GM19468 (cell line): ENCODE measurements at regions not wholly inside any gene's neighbourhood (a gene's known extent, or its start where the extent isn't known, plus 50 kb on each side); places are given as distances from the start of the nearest gene placed in this dataset.
"Not testable (repeated sequence)": the region's sequence is repeated elsewhere in the genome, so short reads cannot be mapped to it uniquely, and the experiment has no call there.

Experiments
- ATAC-seq: cut with Tn5 transposase; IDR thresholded peaks from one replicate; pipeline ENCODE4 v1.9.1; 2021; ENCODE audit warnings: mild to moderate bottlenecking, moderate library complexity, moderate number of reproducible peaks; ENCODE audit not compliant: unreplicated experiment; ENCODE audit errors: extremely low read depth

DNA sequence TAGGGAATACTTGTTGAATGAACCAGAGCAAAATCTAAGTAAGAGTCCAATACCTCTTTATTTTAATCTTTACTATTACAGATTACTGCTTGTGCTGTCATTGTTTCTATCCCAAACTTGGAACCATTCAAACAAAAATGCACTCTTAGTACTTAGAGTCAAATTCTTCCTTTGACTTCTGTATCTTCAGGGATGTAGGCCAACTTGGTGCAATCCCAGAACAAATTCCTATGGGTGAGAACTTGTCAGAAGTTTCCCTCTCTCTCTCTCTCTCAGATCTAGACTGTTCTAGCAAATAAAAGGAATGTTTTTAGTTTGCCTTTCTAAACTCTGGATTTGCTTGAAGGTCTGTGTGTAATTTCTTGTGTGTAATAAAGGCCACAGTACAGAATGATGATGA is 329.0 kb upstream of the TMTC4 start:
- no peak for ATAC-seq

DNA sequence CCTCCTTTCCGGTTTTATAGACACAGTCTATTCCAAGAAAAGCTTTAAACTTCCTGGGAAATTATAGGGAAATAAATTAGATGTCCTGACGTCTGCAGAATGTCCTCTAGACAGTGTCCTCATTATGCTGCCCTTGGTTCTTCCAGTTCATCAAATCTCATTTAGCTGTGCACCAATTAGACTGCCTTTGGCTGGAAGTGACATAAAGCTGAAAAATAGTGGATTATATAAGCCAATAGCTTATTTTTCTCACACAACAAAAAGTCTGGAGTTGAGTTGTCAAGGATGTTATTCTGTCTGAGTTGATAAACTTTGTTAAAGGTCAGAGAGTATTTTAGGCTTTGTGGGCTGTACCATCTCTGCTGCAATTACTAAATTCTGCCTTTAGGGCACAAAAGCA is 314.8 kb upstream of the TMTC4 start:
- no peak for ATAC-seq

DNA sequence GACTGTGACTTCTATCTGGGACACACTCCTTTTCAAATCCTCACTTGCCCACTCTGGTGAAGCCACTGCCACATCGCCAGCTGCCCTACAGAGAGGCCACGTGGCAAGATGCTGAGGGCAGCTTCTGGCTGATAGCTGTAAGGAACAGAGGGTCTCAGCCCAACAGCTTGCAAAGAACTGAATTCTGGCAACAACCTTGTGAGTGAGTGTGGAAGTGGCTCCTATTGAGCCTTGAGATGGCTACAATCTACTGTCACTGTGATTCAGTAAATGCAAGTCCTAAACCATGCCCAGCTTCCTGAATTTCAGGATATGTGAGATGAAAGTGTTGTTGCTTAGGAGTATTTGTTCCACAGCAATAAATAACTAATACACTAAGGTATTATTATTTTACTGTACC is 314.3 kb upstream of the TMTC4 start:
- ATAC-seq, result no peak

DNA sequence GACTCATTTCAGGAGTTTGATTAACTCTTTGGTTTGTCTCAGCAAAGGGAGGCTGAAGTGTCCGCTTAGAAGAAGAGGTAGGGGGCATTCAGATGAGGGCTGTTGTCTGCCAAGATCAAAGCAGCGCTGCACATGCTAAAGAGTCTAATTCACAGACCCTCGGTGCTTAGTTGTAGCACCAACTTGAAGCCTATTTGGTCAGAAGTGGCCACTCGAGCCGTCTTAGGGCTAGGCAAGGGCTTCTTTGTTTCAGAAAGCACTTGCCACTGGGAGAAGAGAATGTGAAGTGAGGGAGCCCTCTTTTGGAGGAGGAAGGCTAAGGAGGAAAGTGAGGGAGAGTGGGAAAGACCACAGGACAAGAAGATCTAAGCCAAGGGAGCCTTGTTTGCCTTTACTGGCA is 313.4 kb upstream of the TMTC4 start:
- no peak for ATAC-seq

DNA sequence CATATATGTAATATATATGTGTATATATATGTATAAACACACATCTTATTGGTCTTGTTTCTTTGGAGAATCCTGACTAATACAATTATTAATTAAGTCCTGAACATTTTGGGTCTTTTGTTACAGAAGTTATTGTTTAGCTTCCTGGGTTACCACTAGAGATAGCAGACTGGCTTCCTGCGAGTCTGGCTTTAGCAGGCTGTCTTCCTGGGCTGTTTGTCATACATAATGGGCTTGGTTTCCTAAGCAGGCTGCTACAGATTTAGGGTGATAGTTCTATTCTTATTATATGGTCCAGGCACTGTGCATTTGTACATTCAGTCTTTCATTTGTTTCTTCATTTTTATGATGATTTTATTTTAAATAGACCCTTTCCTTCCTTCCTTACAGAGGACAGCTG is 312.0 kb upstream of the TMTC4 start:
- no peak for ATAC-seq

DNA sequence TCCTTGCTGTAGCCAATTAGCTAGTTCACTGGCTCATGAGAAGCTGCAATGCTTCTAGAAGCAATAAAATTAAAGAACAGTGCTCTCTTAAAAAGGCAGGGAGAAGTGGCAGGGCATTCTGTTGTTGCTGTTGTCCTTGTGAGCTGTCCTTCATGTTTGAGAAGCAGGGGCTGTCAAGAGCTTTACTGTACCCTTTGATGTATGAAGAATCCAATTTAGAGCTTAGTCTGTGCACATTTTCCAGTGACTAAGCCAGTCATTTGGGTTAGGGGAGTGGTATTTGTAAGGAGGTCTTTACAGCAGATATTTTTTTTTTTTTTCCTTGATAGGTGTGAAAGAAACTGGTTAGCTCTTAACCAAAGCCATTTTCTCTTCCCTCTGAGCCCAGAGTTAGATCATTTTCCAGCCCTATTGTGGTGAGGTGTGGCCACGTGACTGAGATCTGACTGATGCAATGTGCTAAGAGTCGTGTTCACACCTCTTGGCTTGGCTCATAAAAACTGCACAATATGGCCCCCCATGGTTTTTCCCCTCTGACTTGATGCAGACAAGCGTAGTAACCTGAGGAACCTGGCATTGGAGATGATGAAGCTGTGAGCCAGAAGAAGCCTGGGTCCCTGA is 309.6 kb upstream of the TMTC4 start:
- no peak for ATAC-seq

DNA sequence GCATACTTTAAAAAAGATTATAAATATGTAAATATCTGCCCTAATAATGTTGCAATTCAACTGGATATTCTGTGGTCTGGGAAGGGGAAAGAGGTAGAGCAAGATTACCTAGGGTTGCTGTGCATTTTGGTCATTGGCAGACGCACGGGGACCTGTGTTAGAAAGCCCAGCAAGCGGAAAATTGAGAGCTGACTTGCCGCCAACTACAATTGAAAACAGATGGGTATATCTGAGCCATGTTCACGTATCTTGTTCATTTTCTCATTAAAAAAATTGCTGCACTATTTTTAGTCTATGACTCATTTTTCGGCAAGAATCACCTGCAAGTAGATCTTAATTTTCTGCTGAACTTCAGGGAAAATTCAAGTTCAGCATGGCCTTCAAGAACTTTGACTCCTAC is 308.5 kb upstream of the TMTC4 start:
- ATAC-seq, result no peak

DNA sequence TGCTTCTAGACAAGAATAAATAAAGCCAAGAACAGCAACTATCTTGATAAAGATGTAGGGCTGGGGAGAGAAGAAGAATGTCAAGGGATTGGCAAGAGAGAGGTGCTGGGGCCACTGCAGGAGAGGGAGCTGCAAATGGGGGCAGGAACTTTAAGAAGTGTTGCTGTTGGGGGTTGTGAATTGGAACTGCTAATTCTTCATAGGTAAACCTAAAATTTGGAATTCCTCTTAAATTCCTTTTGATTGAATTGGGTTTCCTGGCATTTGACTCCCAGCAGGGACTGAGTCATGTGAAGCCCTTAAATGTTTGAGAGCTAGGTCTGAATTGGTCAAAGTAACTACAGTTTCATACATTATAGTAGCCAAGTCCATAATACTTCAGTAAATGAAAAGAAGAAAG is 305.6 kb upstream of the TMTC4 start:
- no peak for ATAC-seq

DNA sequence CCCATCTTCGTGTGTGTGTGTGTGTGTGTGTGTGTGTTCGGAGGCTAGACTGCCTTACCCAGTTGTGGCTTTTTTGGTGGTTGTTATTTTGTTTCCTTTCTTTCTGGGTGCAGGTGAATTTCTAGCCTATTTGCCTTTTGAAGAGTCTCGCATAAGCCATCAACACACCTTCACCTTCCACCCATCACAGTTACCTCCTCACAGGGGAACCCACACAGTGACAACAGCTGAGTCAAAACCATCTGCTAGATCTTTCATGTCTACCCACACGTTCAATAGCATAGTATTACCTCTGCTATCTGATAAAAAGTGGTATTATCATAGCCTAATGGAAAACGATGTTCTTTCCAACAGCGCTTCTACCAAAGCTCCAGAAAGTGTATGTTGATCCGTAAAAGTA is 303.2 kb upstream of the TMTC4 start:
- ATAC-seq, result no peak

DNA sequence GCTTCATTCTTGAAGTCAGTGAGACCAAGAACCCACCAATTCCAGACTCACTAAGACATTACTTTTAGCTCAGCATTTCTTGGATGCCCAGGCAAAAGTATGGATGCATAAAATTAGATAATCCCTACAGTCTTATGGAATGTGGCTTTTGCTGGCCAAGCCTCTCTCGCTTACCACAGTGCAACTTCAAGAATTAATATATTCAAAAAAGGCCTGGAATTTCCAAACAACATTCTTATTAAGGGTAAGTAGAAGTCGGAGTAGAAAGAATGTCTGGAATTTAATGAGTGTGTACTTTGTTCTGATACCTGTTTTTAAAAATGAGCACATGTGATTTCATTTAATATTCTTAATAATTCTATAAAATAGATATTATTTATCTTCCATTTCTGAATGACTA is 302.4 kb upstream of the TMTC4 start:
- no peak for ATAC-seq

DNA sequence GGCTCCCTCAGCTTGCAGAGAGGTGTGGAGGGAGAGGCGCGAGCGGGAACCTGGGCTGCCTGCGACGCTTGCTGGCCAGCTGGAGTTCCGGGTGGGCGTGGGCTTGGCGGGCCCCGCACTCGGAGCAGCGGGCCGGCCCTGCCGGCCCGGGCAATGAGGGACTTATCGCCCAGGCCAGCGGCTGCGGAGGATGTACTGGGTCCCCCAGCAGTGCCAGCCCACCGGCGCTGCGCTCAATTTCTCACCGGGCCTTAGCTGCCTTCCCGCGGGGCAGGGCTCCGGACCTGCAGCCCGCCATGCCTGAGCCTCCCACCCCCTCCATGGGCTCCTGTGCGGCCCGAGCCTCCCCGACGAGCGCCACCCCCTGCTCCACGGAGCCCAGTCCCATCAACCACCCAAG is 301.1 kb upstream of the TMTC4 start:
- not testable (repeated sequence) for ATAC-seq

DNA sequence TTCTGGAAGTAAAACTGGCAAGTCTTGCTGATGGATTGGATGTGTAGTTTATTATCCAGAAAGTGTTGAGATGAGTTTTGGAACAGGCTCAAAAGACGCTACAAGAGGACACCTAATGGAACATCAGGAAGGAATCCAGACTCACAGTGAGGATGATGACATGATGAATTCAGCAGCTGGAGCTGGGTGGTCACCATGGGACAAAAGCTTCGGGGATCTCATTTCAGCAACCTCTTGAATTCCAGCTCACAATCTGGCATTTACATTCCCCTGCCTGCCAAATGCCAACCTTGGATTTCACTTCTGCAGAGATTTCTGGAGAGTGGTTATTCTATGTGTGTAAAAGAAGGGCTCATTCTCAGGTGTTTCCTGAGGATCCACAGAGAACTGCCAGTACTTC is 288.0 kb upstream of the TMTC4 start:
- no peak for ATAC-seq

DNA sequence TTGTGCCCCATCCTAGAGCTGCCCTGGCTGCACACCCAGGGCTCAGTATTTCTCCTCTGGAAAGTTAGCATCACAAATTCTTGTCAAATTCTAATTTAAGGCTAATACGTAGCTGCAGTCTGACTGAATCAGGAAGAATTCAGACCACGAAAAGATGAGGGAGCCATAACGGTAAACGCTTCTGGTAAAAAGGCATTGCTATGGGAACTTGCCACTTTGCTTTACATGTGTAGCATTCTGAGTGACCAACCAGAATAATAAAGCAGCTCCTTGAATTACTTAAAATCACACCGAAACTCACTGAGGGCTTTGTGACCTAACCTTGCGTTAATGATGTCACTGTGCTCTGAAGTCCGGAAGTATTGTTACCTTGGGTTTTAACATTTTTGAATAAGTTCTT is 286.6 kb upstream of the TMTC4 start:
- no peak for ATAC-seq

DNA sequence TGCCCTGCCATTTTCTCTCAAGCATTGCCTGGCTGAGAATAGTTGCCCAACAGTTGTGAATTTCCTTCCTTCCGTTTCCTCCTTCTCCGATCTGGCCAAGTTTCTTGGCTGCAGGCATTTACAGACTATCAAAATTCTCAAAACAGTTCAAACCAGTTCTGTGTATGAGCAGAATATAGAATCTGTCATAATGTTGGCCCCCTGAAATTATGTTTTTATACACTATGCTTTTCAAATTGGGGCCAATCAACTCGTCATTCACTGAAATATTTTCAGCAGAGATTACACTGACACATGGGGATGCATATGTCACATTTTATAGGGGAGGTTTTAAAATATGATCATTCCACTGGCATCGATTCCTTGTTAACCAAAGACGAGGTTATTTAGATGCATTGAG is 284.2 kb upstream of the TMTC4 start:
- no peak for ATAC-seq

DNA sequence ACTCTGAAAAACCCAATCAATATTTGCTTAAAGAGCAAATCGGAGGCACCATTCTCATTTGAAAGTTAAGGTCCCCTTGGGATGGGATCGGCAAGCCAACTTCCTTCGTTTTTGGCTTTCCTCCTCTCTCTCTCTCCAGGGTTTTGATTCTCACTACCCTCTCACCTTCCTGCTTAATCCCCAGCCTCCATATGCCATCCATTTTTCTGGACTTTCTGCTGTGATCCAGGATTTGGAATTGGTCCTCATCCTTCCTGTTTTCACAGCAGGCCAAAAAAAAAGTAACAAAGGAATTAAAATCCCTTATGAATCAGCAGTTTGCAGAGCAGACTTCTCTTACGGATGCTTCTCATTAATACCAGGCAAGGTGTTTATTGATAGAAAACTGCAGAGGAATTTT is 283.1 kb upstream of the TMTC4 start:
- no peak for ATAC-seq

DNA sequence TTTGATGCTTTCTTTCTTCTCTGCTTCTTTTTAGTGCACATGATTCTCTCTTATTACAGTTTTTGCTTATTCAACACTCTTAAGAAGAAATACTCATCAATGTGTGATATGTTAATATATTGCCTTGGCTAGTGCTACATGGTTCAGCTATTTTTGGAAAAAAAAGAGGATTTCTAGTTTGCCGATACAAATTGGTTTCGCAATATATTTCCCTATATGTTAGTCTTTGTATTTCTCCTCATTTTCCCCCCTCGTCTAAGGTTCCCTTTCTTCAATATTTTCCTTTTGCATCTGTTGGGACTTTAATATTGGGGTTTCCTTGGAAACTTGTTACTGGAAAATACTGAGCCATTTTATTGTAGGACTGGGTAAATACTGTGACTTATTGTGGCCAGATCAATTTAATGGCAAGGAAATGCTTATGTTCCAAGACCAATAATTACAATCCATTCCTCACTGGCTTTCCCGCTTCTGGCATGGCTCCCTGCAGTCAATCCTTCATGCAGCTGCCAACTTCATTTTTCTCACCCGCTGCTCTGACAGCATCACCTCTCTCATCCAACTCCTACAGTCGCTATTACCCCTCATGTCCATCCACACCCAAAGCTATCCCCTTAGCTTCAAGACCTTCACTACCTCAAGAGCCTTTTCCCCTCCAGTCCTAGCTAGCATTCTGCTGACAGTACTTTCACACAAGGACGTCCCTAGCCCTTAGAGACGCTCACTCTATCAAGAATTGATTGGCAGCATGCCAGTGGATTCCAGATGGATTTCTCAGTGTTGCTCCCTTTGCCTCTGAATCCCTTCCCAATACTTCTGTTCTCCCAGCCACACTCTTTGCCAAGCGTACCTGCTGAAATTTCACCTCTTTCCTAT is 280.1 kb upstream of the TMTC4 start:
- ATAC-seq, result no peak

DNA sequence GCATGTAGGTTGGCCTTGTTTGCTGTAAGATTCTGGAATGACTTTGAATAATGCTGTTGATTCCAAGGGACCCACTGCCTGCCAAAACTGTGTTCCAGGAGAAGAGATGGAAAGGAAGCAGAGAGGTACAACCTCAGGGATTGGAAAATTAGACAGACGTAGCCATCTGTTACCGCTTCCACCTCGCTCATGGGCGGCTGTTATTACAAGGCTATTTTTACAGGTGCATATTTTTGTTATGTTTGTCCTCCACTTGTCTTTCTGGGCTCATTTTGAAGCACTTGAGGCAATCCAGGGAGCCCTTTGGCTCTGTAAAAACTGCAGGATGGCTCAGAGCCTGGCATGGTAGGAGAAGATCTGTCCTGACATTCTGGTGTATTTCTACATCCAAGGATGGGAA is 276.4 kb upstream of the TMTC4 start:
- ATAC-seq, result no peak

DNA sequence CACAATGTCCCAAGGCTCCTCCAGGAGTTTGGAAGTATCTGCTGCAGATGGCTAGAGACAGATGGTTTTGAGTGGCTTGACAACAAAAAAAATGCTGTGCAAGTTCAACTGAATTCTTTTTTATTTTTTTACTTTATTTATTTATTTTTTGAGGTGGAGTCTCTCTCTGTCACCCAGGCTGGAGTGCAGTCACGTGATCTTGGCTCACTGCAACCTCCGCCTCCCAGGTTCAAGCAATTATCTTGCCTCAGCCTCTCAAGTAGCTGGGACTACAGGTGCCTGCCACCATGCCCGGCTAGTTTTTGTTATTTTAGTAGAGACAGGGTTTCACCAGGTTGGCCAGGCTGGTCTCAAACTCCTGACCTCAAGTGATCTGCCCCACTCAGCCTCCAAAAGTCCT is 274.3 kb upstream of the TMTC4 start:
- not testable (repeated sequence) for ATAC-seq

DNA sequence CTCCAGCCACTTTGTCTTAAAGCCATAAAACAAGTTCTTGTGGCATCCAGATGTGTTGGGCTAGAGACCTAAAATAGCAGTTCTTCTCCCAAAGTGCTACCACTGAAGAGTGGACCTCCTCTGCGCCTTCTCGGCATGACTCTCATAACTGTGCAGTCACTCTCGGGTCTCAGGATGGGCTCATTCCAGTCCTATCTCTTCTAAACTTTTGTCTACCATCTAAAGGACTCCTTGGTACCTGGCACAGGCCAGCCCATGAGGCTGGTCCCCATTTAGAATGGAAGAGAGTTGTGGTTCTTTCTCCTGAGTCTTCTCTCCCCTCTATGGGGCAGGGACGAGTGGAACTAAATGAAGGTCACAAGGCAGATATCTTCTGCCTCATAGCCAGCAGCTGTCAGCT is 272.0 kb upstream of the TMTC4 start:
- no peak for ATAC-seq

DNA sequence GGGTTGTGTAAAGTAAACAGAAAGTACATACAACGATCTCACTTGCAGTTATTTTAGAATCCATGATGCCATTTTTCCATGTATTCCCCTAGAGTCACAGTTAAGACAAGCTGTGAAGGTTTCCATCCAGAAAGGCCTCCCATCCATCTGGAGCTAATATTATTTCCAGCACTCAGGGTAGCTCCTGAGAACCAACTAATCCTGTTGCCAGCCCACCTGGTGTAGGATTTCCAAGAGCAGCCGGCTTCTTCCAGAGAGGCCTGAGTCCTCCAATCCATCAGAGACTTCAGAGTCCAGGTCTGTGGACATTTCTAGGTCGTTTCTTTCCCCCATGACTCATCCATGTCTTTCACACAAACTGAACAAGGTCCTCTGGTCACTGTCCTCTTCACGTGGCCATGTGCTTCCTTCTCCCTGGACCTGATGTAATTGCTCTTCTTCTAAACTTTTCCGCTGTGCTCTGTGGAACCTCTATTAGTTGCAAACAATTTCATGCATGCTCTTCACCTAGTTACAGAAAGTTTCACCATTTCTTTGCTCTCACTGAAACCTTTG is 270.3 kb upstream of the TMTC4 start:
- ATAC-seq, result no peak

DNA sequence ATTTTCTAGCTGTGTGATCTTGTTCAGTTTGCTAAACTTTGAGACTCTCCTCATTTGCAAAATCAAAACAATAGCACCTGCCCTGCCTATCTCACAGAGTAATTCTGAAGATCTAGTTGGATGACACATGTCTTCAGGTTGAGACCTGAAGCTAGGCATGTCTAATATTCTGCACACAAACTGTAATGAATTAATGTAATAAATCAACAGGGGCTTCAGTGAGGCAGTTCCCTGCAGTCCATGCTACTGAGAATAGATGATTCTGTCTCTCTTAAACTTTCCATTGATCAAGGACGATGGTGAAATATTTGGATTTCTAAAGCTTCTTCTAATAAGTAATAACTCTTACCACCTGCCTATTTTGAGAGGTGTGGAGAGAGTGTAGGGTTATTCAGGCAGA is 268.1 kb upstream of the TMTC4 start:
- no peak for ATAC-seq
